B cell (primary cell): ENCODE measurements at regions not wholly inside any gene's neighbourhood (a gene's known extent, or its start where the extent isn't known, plus 50 kb on each side); places are given as distances from the start of the nearest gene placed in this dataset.
"Not testable (repeated sequence)": the region's sequence is repeated elsewhere in the genome, so short reads cannot be mapped to it uniquely, and the experiment has no call there.

Experiments used
- CTCF ChIP-seq: fragments of 200-600 bp; IDR thresholded peaks from one replicate; pipeline ENCODE4 v1.8.0; 2022; ENCODE audit warnings: antibody characterized with exemption, mild to moderate bottlenecking
- EZH2 ChIP-seq: IDR thresholded peaks from 2 replicates; pipeline ENCODE4 v1.6.1; 2012; ENCODE audit warnings: borderline replicate concordance, low read depth, mild to moderate bottlenecking, moderate library complexity, low read length; ENCODE audit not compliant: insufficient read depth, poor library complexity, severe bottlenecking

- not testable (repeated sequence) for TF ChIP-seq CTCF, EZH2
Observed at GRCh38 chr7:73200518-73201099, 108.0 kb downstream of the NSUN5 start.
